ENCODE measurements at regions not wholly inside any gene's neighbourhood (a gene's known extent, or its start where the extent isn't known, plus 50 kb on each side); places are given as distances from the start of the nearest gene placed in this dataset.

DNA sequence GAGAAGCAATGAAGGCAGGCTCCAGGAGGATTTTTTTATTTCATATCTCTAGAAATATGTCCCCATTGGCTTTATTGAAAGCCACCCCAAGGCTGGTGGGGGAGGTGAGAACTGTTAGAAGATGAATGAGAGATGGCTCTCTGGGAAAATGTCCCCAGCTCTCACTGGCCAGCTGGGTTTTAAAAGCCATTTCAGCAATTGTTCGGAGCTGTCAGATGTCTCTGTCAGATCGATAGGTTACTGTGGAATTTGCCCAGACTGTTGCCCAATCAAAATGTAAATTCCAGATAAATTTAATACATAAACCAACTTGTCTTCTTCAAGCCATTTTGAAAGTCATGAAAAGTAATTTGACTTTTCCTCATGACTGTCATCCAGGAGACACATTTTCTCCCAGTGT lies 67.0 kb upstream of the BRINP1 start:
- H3K27me3 ChIP-seq (ENCODE audit: control insufficient read depth in 1 of 2, insufficient read depth in 2 of 2, low read length in 2 of 2) = no peaks in the 10 kb centered on the region
- H3K9me3 ChIP-seq (ENCODE audit: control insufficient read depth in 2 of 2, low read length in 2 of 2) = no peaks in the 10 kb centered on the region
- no peaks in the 10 kb centered on the region for H3K36me3 ChIP-seq (ENCODE audit: control insufficient read depth in 2 of 2, insufficient read depth in 2 of 2, low read length in 2 of 2)
- H3K27ac ChIP-seq (ENCODE audit: low read length) = no peak overlapping the region
- no peak overlapping the region for H3K9ac ChIP-seq (ENCODE audit: low read length in 2 of 2)
- H3K4me3 ChIP-seq (ENCODE audit: low read length in 2 of 2) = no peak overlapping the region
- no peaks in the 10 kb centered on the region for H3K4me1 ChIP-seq (ENCODE audit: control insufficient read depth, insufficient read depth, low read length)

DNA sequence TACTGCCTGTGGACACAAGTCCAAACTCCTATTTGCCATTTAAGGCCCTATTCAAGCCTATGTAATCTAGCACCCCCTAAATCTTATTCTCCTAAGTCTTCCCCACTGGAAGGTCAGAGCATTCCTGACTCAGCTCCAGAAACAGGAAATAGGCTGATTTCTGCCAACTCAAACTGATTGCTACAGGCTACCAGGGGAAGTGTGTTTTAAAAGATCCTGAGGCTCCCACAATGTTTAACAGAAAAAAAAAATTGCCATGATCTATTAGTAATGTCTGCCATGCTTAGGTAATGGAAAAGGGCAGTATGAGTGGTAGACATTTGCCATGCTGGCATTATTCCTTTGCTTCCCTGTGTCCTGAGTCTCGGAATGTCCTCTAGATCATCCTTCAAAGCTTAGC lies 65.8 kb upstream of the BRINP1 start:
- Histone ChIP-seq H3K4me1 (ENCODE audit: control insufficient read depth, insufficient read depth, low read length) (no peaks in the 10 kb centered on the region), H3K27me3 (ENCODE audit: control insufficient read depth in 1 of 2, insufficient read depth in 2 of 2, low read length in 2 of 2) (no peaks in the 10 kb centered on the region), H3K9ac (ENCODE audit: low read length in 2 of 2) (no peak overlapping the region)

GRCh38 chr9:119432428-119432827 lies 63.2 kb upstream of the BRINP1 start:
- Histone ChIP-seq H3K36me3 (ENCODE audit: control insufficient read depth in 2 of 2, insufficient read depth in 2 of 2, low read length in 2 of 2) (no peaks in the 10 kb centered on the region), H3K9me3 (ENCODE audit: control insufficient read depth in 2 of 2, low read length in 2 of 2) (no peaks in the 10 kb centered on the region), H3K9ac (ENCODE audit: low read length in 2 of 2) (no peak overlapping the region), H3K27ac (ENCODE audit: low read length) (no peak overlapping the region), H3K4me1 (ENCODE audit: control insufficient read depth, insufficient read depth, low read length) (no peaks in the 10 kb centered on the region), H3K27me3 (ENCODE audit: control insufficient read depth in 1 of 2, insufficient read depth in 2 of 2, low read length in 2 of 2) (no peaks in the 10 kb centered on the region), H3K4me3 (ENCODE audit: low read length in 2 of 2) (no peak overlapping the region)

More for the DNA sequence above, 65.8 kb upstream of the BRINP1 start:
- Histone ChIP-seq H3K27ac (ENCODE audit: low read length) (no peak overlapping the region), H3K9me3 (ENCODE audit: control insufficient read depth in 2 of 2, low read length in 2 of 2) (no peaks in the 10 kb centered on the region), H3K36me3 (ENCODE audit: control insufficient read depth in 2 of 2, insufficient read depth in 2 of 2, low read length in 2 of 2) (no peaks in the 10 kb centered on the region), H3K4me3 (ENCODE audit: low read length in 2 of 2) (no peak overlapping the region)

- no peak overlapping the region for H3K27ac ChIP-seq (ENCODE audit: low read length)
- H3K4me3 ChIP-seq (ENCODE audit: low read length in 2 of 2) = no peak overlapping the region
- no peak overlapping the region for H3K9ac ChIP-seq (ENCODE audit: low read length in 2 of 2)
- H3K4me1 ChIP-seq (ENCODE audit: control insufficient read depth, insufficient read depth, low read length) = no peaks in the 10 kb centered on the region
- H3K27me3 ChIP-seq (ENCODE audit: control insufficient read depth in 1 of 2, insufficient read depth in 2 of 2, low read length in 2 of 2) = no peaks in the 10 kb centered on the region
- no peaks in the 10 kb centered on the region for H3K36me3 ChIP-seq (ENCODE audit: control insufficient read depth in 2 of 2, insufficient read depth in 2 of 2, low read length in 2 of 2)
- no peaks in the 10 kb centered on the region for H3K9me3 ChIP-seq (ENCODE audit: control insufficient read depth in 2 of 2, low read length in 2 of 2)
These were observed 60.1 kb upstream of the BRINP1 start for GRCh38 chr9:119429302-119429701.

GRCh38 chr9:119420231-119420630 lies 51.0 kb upstream of the BRINP1 start:
- no peaks in the 10 kb centered on the region for H3K36me3 ChIP-seq (ENCODE audit: control insufficient read depth in 2 of 2, insufficient read depth in 2 of 2, low read length in 2 of 2)
- no peak overlapping the region for H3K4me3 ChIP-seq (ENCODE audit: low read length in 2 of 2)
- H3K27ac ChIP-seq (ENCODE audit: low read length) = no peak overlapping the region
- no peaks in the 10 kb centered on the region for H3K4me1 ChIP-seq (ENCODE audit: control insufficient read depth, insufficient read depth, low read length)
- H3K27me3 ChIP-seq (ENCODE audit: control insufficient read depth in 1 of 2, insufficient read depth in 2 of 2, low read length in 2 of 2) = no peaks in the 10 kb centered on the region
- H3K9ac ChIP-seq (ENCODE audit: low read length in 2 of 2) = no peak overlapping the region
- no peaks in the 10 kb centered on the region for H3K9me3 ChIP-seq (ENCODE audit: control insufficient read depth in 2 of 2, low read length in 2 of 2)

All from stomach smooth muscle (tissue), 2 donors.